Activated CD4-positive, alpha-beta memory T cell treated with anti-CD3 and anti-CD28 coated beads for 36 hours (primary cell): ENCODE measurements at regions not wholly inside any gene's neighbourhood (a gene's known extent, or its start where the extent isn't known, plus 50 kb on each side); places are given as distances from the start of the nearest gene placed in this dataset.
"Not testable (repeated sequence)": the region's sequence is repeated elsewhere in the genome, so short reads cannot be mapped to it uniquely, and the experiment has no call there.

Experiments
- CTCF ChIA-PET: fragments of 350-600 bp; sonication (Branson Sonifier 250); formaldehyde crosslinking; loops from one replicate; lab custom pipeline; 2021; ENCODE audit warnings: antibody characterized with exemption, inconsistent platforms; lab: Charles Lee
- POLR2A ChIA-PET: fragments of 350-600 bp; sonication (Branson Sonifier 250); formaldehyde crosslinking; loops from one replicate; lab custom pipeline; 2021; ENCODE audit warnings: antibody characterized with exemption; lab: Charles Lee
- DNase-seq: peaks from one replicate; pipeline ENCODE4 v3.0.0-alpha.2; 2020
- H3K27ac Mint-ChIP-seq: one replicate; pipeline ENCODE4 v1.8.0; 2021; ENCODE audit warnings: mixed read lengths
- H3K27me3 Mint-ChIP-seq: one replicate; pipeline ENCODE4 v1.8.0; 2021; ENCODE audit warnings: mixed read lengths
- H3K36me3 Mint-ChIP-seq: one replicate; pipeline ENCODE4 v1.8.0; 2021; ENCODE audit warnings: mixed read lengths
- H3K4me1 Mint-ChIP-seq: one replicate; pipeline ENCODE4 v1.8.0; 2021; ENCODE audit warnings: low read depth, mixed read lengths
- H3K4me3 Mint-ChIP-seq: one replicate; pipeline ENCODE4 v1.8.0; 2021; ENCODE audit warnings: mild to moderate bottlenecking, mixed read lengths
- H3K9me3 Mint-ChIP-seq: one replicate; pipeline ENCODE4 v1.8.0; 2021; ENCODE audit warnings: mixed read lengths
- intact Hi-C: fragments of 100-400 bp; cut with micrococcal nuclease; formaldehyde crosslinking; loops from one replicate; pipeline ENCODE4 v1.15.1; 2023

DNA sequence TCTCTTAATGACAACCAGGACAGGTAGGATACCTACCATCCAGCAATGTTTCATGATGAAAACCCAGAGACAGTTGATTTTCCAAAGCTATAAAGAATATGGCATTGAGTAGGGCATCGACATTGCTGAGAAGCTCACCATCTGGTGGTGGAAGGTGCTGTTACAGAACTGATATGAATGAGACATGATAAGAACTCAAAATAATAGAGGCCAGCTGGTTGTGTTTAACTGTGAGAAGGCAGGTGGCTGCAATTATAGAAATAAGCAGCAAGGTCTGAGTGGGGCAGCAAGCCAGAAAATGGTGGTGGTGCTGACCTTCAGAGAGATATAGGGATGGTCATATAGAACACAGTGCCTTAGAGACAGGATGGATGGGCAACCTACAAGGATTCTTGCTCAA is 449.7 kb downstream of the BTG1 start:
- Mint-ChIP-seq H3K4me3 (no peak overlapping the region), H3K27ac (no peak overlapping the region), H3K4me1 (no peaks in the 10 kb centered on the region), H3K36me3 (no peaks in the 10 kb centered on the region), H3K27me3 (no peaks in the 10 kb centered on the region), H3K9me3 (peaks cover 17% of the 10 kb centered on the region)
- intact Hi-C loops, result no loop called here
- ChIA-PET CTCF (no interaction called here), POLR2A (no interaction called here)
- no peak for DNase-seq

DNA sequence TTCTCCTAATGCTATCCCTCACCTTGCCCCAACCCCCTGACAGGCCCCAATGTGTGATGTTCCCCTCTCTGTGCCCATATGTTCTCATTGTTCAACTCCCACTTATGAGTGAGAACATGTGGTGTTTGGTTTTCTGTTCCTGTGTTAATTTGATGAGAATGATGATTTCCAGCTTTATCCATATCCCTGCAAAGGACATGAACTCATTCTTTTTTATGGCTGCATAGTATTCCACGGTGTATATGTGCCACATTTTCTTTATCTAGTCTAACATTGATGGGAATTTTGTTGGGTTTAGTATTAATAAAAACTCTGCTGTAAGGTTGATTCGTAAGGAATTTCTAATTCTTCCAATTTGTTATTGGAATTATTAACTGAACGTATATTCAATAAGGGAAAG is 450.2 kb downstream of the BTG1 start:
- POLR2A ChIA-PET, DNase-seq, H3K27ac Mint-ChIP-seq, H3K4me1 Mint-ChIP-seq, CTCF ChIA-PET, H3K27me3 Mint-ChIP-seq, H3K36me3 Mint-ChIP-seq, H3K4me3 Mint-ChIP-seq, intact Hi-C loops: not testable (repeated sequence)
- H3K9me3 Mint-ChIP-seq, result peaks cover 17% of the 10 kb centered on the region

DNA sequence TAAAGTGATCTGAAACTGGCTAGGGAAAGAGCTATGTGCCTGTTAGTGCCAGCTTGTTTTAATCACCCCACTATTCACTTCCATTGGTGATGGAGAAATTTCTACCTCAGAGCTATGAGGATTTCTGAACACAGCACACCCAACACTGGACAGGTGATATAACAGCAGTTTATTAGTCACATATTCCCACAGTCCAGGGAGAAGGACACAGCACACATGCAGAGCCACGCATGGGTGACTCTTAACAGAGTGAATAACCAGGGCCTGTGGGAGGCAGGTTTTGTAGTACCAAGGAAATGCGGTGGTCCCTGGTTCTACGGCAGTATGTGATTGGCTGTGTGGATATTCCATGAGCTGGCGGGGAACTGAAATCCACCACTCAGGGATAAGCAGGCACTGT is 455.1 kb downstream of the BTG1 start:
- POLR2A ChIA-PET, result no interaction called here
- peaks cover 15% of the 10 kb centered on the region for H3K4me1 Mint-ChIP-seq
- H3K4me3 Mint-ChIP-seq, result no peak overlapping the region
- no peaks in the 10 kb centered on the region for H3K36me3 Mint-ChIP-seq
- no peak for DNase-seq
- H3K27me3 Mint-ChIP-seq, result no peaks in the 10 kb centered on the region
- no peak overlapping the region for H3K27ac Mint-ChIP-seq
- intact Hi-C loops, result no loop called here
- H3K9me3 Mint-ChIP-seq, result peaks cover 4% of the 10 kb centered on the region
- CTCF ChIA-PET, result no interaction called here

DNA sequence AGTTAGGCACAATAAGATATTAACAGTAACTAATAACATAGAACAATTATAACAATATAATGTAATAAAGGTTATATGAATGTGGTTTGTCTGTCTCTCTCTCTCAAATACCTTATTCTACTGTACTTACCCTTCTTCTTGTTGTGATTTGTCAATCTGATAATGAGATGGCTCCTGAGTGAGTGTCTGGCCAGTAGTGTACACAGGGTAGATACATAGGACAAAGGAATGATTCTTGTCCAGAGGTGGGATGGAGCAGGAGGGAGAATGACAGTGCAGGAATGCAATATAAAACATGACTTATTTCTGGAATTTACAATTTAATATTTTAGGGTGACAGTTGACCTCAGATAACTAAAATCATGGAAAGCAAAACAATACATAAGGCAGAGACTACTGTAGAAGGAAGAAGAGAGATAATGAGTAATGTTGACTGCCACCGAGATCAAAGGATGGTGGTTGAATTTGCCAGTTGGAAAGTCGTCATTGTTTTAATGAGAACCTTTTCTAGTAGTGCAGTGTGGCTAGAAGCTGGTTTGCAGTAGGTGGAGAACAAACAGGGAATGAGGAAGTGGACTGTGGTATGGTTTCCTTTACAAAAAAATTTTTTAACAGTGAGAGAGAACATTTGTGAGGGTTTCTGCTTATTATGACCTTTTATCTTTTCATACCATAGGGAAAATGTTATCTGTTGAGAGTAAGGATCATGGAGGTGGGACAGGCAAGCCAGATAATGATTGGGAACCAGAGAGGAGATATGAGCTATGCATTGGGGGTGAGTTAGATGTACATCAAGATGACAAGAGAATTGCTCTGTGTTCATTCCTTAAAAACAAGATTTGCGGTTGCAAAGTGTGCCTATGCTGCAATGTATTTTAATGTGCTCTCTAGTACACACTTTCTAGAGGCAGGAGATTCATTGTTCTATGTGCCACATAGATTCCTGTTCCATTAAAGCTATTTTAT is 458.3 kb downstream of the BTG1 start:
- peak overlapping the region; percentile 14 for H3K27ac Mint-ChIP-seq

DNA sequence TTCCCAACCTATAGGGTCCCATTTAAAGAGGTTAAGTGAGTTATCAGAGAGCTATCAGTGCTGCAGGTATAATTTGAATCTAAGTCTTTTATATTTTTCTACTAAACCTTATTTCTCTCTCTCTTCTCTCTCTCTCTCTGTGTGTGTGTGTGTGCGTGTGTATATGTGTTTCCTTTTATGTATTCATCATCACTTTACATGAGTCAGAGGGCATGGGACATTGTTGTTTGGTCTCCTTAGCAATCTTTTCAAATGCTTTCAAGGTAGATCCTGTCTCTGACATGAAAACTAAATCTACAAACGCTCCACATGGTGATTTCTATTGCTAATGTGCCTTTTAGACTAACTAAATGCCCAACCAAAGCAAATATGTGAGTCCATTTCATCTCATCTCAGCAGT is 459.7 kb downstream of the BTG1 start:
- Mint-ChIP-seq H3K4me1 (peaks cover 15% of the 10 kb centered on the region), H3K27ac (no peak overlapping the region), H3K9me3 (no peaks in the 10 kb centered on the region), H3K27me3 (no peaks in the 10 kb centered on the region), H3K36me3 (no peaks in the 10 kb centered on the region), H3K4me3 (no peak overlapping the region)
- intact Hi-C loops, result loop anchor here (5.0 kb wide), 1 partner anchor 91 kb away; no protein-coding TSS in a partner anchor
- POLR2A ChIA-PET, result no interaction called here
- CTCF ChIA-PET, result no interaction called here
- DNase-seq, result no peak

More for the DNA sequence above, 458.3 kb downstream of the BTG1 start:
- H3K27me3 Mint-ChIP-seq, result no peaks in the 10 kb centered on the region
- H3K36me3 Mint-ChIP-seq, result no peaks in the 10 kb centered on the region
- H3K4me1 Mint-ChIP-seq, result peaks cover 15% of the 10 kb centered on the region
- no peak overlapping the region for H3K4me3 Mint-ChIP-seq
- H3K9me3 Mint-ChIP-seq, result no peaks in the 10 kb centered on the region
- ChIA-PET CTCF (no interaction called here), POLR2A (no interaction called here)
- DNase-seq, result peak; percentile 19
- intact Hi-C loops, result loop anchor here (5.0 kb wide), 1 partner anchor 90 kb away; no protein-coding TSS in a partner anchor

DNA sequence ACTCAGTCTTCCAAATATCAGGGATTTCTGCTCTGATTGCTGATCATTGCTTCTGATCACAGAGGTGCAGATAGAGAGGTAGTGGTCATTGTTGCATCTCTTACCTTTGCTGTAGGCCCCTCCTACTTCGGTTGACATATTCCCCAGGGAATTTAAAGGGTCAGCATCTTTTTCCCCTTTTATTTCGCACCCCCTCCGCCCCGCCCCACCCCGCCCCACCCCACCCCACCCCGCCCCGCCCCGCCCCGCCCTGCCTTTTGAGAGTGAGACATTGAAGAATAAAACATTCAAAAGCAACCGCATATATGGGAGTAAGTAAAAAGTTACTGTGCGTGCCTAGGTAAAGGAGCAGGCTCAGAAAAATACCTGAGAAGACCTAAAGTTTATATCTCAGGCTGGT is 463.9 kb downstream of the BTG1 start:
- CTCF ChIA-PET, result interaction anchor here (0.6 kb wide), 1 partner anchor 318 kb away, joined by 3 read pairs; no protein-coding TSS in a partner anchor
- no peak for DNase-seq
- POLR2A ChIA-PET, result no interaction called here
- H3K4me1 Mint-ChIP-seq, result peaks cover 2% of the 10 kb centered on the region
- H3K27me3 Mint-ChIP-seq, result no peaks in the 10 kb centered on the region
- H3K36me3 Mint-ChIP-seq, result no peaks in the 10 kb centered on the region
- intact Hi-C loops, result no loop called here
- no peak overlapping the region for H3K4me3 Mint-ChIP-seq
- H3K9me3 Mint-ChIP-seq, result no peaks in the 10 kb centered on the region
- H3K27ac Mint-ChIP-seq, result no peak overlapping the region

DNA sequence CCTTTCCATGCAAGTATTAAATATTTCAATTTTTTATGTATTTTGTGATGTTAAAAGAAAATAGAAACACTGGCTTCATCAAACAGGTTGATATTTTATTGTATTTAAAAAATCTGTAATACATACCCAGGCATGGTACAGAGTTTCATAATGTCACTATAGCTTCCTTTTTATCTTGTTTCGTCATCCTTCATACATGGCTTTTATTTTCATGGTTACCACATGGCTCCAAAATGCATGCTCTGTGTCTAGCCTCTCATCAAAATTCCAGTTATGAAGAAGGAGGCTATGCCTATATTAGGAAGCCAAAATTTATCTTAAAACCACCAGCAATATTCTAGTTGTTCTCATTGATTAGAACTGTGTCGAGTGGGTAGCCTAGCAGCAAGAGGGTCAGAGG is 464.8 kb downstream of the BTG1 start:
- intact Hi-C loops, result no loop called here
- no peak for DNase-seq
- Mint-ChIP-seq H3K27me3 (no peaks in the 10 kb centered on the region), H3K4me1 (peaks cover under 1% of the 10 kb centered on the region), H3K36me3 (no peaks in the 10 kb centered on the region), H3K27ac (no peak overlapping the region), H3K4me3 (no peak overlapping the region), H3K9me3 (no peaks in the 10 kb centered on the region)
- CTCF ChIA-PET, result interaction anchor here (0.6 kb wide), 1 partner anchor 317 kb away, joined by 3 read pairs; no protein-coding TSS in a partner anchor
- POLR2A ChIA-PET, result no interaction called here

DNA sequence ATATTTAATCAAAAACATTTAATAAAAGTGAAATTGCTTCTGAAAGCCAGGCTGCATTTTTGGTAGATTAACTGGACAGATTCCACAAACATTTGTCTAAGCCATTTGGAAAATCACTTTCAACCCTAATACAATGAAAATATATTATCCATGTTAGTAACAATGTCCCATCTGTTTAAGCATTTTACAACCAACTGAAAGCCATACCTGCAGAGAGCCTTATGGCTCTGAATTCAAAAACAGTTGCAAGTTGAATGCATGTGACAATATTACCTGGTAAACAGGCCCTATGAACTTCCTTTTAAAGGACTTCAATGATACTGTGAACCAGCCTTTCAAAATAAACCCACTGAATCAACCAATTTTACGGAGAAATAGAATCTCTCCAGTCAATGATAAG is 468.1 kb downstream of the BTG1 start:
- H3K36me3 Mint-ChIP-seq, result no peaks in the 10 kb centered on the region
- ChIA-PET CTCF (no interaction called here), POLR2A (interaction anchor here (0.6 kb wide), 1 partner anchor 23 kb away, joined by 3 read pairs; no protein-coding TSS in a partner anchor)
- H3K4me1 Mint-ChIP-seq, result peaks cover 4% of the 10 kb centered on the region
- H3K9me3 Mint-ChIP-seq, result no peaks in the 10 kb centered on the region
- intact Hi-C loops, result no loop called here
- no peak overlapping the region for H3K4me3 Mint-ChIP-seq
- no peak for DNase-seq
- no peak overlapping the region for H3K27ac Mint-ChIP-seq
- H3K27me3 Mint-ChIP-seq, result no peaks in the 10 kb centered on the region

DNA sequence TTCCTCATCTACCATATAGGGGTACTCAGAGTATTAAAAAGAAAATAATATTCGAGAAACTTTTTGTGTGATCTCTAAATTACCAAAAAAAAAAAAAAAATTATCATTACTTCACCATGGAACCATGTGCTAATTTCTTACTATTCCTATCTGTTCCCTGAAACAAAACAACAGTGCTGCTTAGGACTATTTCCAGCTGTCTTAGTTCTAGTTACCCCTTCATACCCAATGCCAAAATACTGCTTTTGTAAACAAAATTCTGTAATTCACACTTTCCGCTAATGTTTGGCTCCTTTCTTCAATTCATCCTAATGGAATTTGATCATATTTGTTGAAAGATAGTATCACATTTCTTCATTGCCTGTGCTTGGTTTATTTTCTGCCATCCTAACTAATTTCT is 470.2 kb downstream of the BTG1 start:
- no peaks in the 10 kb centered on the region for H3K36me3 Mint-ChIP-seq
- H3K27me3 Mint-ChIP-seq, result no peaks in the 10 kb centered on the region
- ChIA-PET CTCF (no interaction called here), POLR2A (no interaction called here)
- no peak overlapping the region for H3K4me3 Mint-ChIP-seq
- no peaks in the 10 kb centered on the region for H3K9me3 Mint-ChIP-seq
- peaks cover 4% of the 10 kb centered on the region for H3K4me1 Mint-ChIP-seq
- H3K27ac Mint-ChIP-seq, result no peak overlapping the region
- intact Hi-C loops, result no loop called here
- DNase-seq, result no peak

DNA sequence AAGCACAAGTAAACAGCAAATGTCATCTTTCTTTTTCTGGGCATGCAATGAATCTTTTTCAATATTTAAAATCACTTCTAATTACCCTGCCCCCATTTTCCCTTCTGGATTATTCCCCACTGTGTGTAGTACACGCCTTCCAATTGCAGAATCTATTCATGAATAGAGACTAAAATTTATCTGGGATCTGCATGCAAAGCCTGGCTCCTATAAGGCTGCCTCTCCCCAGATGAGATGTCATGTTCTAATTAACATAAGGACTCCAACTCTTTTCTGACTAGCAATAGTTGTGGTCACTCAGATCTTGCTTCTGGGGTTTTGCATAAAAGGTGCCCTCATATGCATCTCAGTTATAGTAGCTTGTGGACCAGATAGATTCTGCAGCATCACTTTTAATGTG is 473.5 kb downstream of the BTG1 start:
- Mint-ChIP-seq H3K27me3 (no peaks in the 10 kb centered on the region), H3K4me3 (no peak overlapping the region), H3K27ac (no peak overlapping the region), H3K4me1 (peaks cover 14% of the 10 kb centered on the region), H3K9me3 (peaks cover 11% of the 10 kb centered on the region), H3K36me3 (peaks cover 2% of the 10 kb centered on the region)
- intact Hi-C loops, result no loop called here
- DNase-seq, result no peak
- CTCF ChIA-PET, result no interaction called here
- POLR2A ChIA-PET, result no interaction called here

DNA sequence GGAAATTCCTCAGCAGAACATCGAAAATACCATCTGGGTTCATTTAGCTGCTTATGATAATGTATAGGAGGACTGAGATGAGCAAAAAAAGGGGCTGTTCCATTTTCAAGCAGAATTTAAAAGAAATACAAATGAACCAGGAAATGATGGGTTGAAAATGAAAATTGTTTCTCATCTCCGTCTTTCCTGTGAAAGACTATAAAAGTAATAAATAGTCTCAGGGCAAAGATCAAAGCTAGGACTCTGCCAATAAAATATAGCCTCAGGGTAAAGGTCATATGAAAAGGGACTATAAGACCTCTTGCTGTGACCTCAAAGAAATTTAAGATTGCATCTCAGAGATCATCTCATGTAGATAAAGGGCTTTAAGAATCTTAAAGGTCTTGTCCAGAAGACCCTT is 478.0 kb downstream of the BTG1 start:
- Mint-ChIP-seq H3K36me3 (peaks cover 2% of the 10 kb centered on the region), H3K27me3 (no peaks in the 10 kb centered on the region), H3K4me3 (no peak overlapping the region), H3K9me3 (peaks cover 11% of the 10 kb centered on the region), H3K27ac (no peak overlapping the region), H3K4me1 (peaks cover 14% of the 10 kb centered on the region)
- no peak for DNase-seq
- POLR2A ChIA-PET, result no interaction called here
- intact Hi-C loops, result no loop called here
- CTCF ChIA-PET, result interaction anchor here (0.8 kb wide), 1 partner anchor 111 kb away, joined by 3 read pairs; no protein-coding TSS in a partner anchor

DNA sequence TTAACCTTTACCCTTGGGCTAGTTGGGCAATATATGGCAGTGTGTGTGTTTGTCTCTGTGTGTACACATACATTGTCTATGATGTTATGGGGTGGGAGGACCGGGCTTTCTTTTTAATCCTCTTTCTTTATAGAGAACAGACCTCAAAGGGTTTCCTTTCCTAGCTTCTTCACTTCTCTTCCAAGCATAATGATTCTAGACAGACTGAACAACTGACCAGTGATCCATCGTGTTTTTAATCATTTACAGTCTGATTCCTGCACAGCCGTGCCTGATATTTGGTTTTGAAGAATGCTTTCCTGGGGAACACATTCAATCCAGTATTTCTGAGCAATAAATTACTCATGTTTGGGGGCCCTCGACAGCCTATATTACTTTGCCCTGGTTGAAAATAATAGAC is 481.1 kb upstream of the DCN start:
- H3K36me3 Mint-ChIP-seq, result peaks cover 1% of the 10 kb centered on the region
- H3K9me3 Mint-ChIP-seq, result peaks cover 5% of the 10 kb centered on the region
- CTCF ChIA-PET, result interaction anchor here (0.5 kb wide), 1 partner anchor 35 kb away, joined by 4 read pairs; no protein-coding TSS in a partner anchor
- H3K27ac Mint-ChIP-seq, result no peak overlapping the region
- H3K27me3 Mint-ChIP-seq, result no peaks in the 10 kb centered on the region
- intact Hi-C loops, result no loop called here
- no peak for DNase-seq
- H3K4me3 Mint-ChIP-seq, result no peak overlapping the region
- peaks cover 14% of the 10 kb centered on the region for H3K4me1 Mint-ChIP-seq
- POLR2A ChIA-PET, result no interaction called here
